Glomerular endothelial cell (primary cell): ENCODE measurements at regions not wholly inside any gene's neighbourhood (a gene's known extent, or its start where the extent isn't known, plus 50 kb on each side); places are given as distances from the start of the nearest gene placed in this dataset.

ENCODE experiments used
- DNase-seq: peaks from one replicate; pipeline ENCODE4 v3.0.0-alpha.2; 2011; ENCODE audit warnings: low read depth, low spot score; ENCODE audit errors: extremely low read depth

GRCh38 chr9:99513441-99514112 lies 291.5 kb downstream of the SEC61B start:
- no peak for DNase-seq

GRCh38 chr9:99515093-99515492 lies 293.0 kb downstream of the SEC61B start:
- no peak for DNase-seq

- DNase-seq: no peak
Measured at GRCh38 chr9:99515895-99516656, 294.0 kb downstream of the SEC61B start.

GRCh38 chr9:99516657-99517049 lies 294.6 kb downstream of the SEC61B start:
- no peak for DNase-seq

GRCh38 chr9:99523838-99524237 lies 297.8 kb upstream of the NR4A3 start:
- DNase-seq: no peak

GRCh38 chr9:99531313-99531712 lies 290.4 kb upstream of the NR4A3 start:
- no peak for DNase-seq

GRCh38 chr9:99533421-99533820 lies 288.3 kb upstream of the NR4A3 start:
- no peak for DNase-seq

GRCh38 chr9:99537996-99538395 lies 283.7 kb upstream of the NR4A3 start:
- DNase-seq: no peak

GRCh38 chr9:99544526-99544925 lies 277.2 kb upstream of the NR4A3 start:
- DNase-seq: no peak

- DNase-seq: no peak
Measured at GRCh38 chr9:99549441-99549840, 272.2 kb upstream of the NR4A3 start.

GRCh38 chr9:99555792-99556191 lies 265.9 kb upstream of the NR4A3 start:
- DNase-seq: no peak

GRCh38 chr9:99556998-99557397 lies 264.7 kb upstream of the NR4A3 start:
- no peak for DNase-seq

- DNase-seq: no peak
Measured at GRCh38 chr9:99557816-99558215, 263.9 kb upstream of the NR4A3 start.

- DNase-seq: no peak
Measured at GRCh38 chr9:99559776-99560175, 261.9 kb upstream of the NR4A3 start.

- DNase-seq: no peak
Measured at GRCh38 chr9:99560561-99560960, 261.1 kb upstream of the NR4A3 start.

- no peak for DNase-seq
Measured at GRCh38 chr9:99561509-99561917, 260.2 kb upstream of the NR4A3 start.

- no peak for DNase-seq
Measured at GRCh38 chr9:99561961-99562565, 259.6 kb upstream of the NR4A3 start.

- no peak for DNase-seq
Measured at GRCh38 chr9:99563364-99563763, 258.3 kb upstream of the NR4A3 start.

- no peak for DNase-seq
Measured at GRCh38 chr9:99565203-99565602, 256.5 kb upstream of the NR4A3 start.

GRCh38 chr9:99567436-99567835 lies 254.2 kb upstream of the NR4A3 start:
- DNase-seq: no peak

- DNase-seq: no peak
Measured at GRCh38 chr9:99569840-99570239, 251.8 kb upstream of the NR4A3 start.

GRCh38 chr9:99572567-99572966 lies 249.1 kb upstream of the NR4A3 start:
- DNase-seq: no peak
